ENCODE measurements at regions not wholly inside any gene's neighbourhood (a gene's known extent, or its start where the extent isn't known, plus 50 kb on each side); places are given as distances from the start of the nearest gene placed in this dataset.
A peak's percentile ranks its signal among the peaks of the same experiment; 100 is the strongest.
"Not testable (repeated sequence)": the region's sequence is repeated elsewhere in the genome, so short reads cannot be mapped to it uniquely, and the experiment has no call there.

DNA sequence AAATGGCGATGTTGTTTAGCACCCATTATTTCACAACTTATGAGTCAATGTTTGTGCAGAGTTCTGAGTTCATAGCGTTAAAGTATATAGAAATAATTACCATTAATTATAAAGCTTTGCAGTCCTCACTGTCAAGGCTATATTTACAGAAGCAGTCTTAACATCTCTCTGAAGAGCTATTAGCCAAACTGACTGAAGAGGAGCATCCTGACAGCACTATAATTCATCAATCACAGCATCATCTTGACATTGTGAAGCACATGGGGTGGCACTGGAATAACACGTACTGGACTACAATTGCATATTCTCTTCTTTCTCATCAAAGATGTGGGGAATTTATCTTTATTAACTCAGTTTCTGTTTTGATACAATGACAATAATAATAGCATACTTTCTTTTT lies 260.6 kb upstream of the MME start:
- TF ChIP-seq, protein P1, sequence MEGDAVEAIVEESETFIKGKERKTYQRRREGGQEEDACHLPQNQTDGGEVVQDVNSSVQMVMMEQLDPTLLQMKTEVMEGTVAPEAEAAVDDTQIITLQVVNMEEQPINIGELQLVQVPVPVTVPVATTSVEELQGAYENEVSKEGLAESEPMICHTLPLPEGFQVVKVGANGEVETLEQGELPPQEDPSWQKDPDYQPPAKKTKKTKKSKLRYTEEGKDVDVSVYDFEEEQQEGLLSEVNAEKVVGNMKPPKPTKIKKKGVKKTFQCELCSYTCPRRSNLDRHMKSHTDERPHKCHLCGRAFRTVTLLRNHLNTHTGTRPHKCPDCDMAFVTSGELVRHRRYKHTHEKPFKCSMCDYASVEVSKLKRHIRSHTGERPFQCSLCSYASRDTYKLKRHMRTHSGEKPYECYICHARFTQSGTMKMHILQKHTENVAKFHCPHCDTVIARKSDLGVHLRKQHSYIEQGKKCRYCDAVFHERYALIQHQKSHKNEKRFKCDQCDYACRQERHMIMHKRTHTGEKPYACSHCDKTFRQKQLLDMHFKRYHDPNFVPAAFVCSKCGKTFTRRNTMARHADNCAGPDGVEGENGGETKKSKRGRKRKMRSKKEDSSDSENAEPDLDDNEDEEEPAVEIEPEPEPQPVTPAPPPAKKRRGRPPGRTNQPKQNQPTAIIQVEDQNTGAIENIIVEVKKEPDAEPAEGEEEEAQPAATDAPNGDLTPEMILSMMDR (IDR thresholded peaks at IDR 0.05; ENCODE audit: insufficient read depth, low read depth, low read length, missing control alignments) = no peak
- H3K4me3 ChIP-seq (ENCODE audit: low read length) = no peak overlapping the region
- no peak for DNase-seq (ENCODE audit: low read depth)

DNA sequence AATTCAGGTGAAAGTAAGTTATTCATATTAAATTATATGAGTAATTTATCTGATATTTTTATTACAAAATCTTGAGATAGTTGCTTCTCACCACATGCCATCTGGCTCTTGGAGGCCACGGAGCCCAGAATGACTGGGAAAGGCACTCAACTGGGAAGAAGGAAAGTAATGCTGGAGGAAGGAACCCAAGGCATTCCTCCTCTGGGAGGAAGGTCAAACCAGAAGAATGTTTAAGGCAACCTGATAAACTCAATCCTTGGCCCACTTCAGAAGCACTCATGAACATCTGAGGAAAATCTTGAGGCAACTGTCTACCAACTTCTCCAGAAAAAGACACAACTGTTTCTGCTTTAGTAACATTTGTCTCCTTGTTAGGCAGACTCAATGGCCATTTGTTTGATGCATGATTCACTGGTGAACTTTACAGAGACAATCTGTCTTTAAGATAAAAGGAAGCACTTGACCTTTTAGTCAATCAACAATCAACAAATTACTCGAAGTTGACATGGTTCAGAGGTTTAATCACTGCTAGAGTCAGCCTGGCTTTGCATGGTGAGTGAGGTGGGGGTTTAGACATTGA lies 261.4 kb upstream of the MME start:
- no peak overlapping the region for H3K4me3 ChIP-seq (ENCODE audit: low read length)
- no peak for DNase-seq (ENCODE audit: low read depth)
- TF ChIP-seq, protein P1 (IDR thresholded peaks at IDR 0.05; ENCODE audit: insufficient read depth, low read depth, low read length, missing control alignments) = no peak

DNA sequence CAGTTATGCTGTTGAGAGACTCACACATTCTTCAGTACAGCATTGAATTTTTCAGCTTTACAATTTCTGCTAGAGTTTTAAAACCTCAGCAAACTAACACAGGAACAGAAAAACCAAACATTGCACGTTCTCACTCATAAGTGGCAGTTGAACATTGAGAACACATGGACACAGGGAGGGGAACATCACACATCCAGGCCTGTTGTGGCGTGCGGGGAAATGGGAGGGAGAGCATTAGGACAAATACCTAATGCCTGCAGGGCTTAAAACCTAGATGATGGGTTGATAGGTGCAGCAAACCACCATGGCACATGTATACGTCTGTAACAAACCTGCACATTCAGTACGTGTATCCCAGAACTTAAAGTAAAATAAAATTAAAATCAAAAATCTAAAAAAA lies 270.1 kb upstream of the MME start:
- not testable (repeated sequence) for H3K4me3 ChIP-seq (ENCODE audit: low read length)
- DNase-seq (ENCODE audit: low read depth) = peak; percentile 57

DNA sequence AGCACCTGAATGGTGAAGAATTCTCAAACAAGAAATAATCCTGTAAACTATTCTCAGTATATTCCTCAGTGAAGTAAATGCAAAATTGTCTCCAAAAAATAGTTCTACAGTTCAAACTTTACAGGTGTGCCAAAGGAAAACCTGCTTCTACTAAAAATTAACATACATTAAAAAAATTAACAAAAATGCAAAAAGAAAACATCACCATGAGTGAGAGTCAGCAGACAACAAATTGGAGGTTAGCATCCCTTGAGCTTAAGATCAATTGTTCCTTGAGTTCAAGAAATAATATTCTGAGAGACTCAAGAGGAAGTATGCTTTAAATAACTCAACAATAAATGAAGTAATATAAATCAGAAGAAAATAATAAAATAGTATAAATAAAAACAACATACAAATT lies 278.4 kb upstream of the MME start:
- TF ChIP-seq, protein P1 (IDR thresholded peaks at IDR 0.05; ENCODE audit: insufficient read depth, low read depth, low read length, missing control alignments) = no peak
- DNase-seq (ENCODE audit: low read depth) = no peak
- no peak overlapping the region for H3K4me3 ChIP-seq (ENCODE audit: low read length)

DNA sequence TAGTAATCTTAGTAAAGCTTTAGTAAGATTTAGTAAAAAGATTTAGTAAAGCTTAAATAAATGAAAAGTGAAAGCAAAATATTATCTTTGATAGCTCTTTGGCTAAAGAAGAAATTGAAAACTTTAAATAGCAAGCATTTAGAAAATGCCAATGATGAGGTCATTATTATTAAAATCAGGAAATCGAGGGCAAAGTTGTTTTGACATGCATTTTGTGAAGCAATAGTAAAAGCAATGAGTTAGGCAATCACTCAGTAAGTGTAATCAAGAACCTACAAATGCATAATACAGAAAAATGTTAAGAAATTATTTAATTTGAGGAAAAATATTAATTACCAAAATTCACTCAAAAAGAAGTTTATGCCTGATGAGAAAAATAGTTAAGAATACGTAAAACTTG lies 280.3 kb upstream of the MME start:
- TF ChIP-seq, protein P1 (IDR thresholded peaks at IDR 0.05; ENCODE audit: insufficient read depth, low read depth, low read length, missing control alignments) = no peak
- DNase-seq (ENCODE audit: low read depth) = peak; percentile 61
- H3K4me3 ChIP-seq (ENCODE audit: low read length) = no peak overlapping the region

DNA sequence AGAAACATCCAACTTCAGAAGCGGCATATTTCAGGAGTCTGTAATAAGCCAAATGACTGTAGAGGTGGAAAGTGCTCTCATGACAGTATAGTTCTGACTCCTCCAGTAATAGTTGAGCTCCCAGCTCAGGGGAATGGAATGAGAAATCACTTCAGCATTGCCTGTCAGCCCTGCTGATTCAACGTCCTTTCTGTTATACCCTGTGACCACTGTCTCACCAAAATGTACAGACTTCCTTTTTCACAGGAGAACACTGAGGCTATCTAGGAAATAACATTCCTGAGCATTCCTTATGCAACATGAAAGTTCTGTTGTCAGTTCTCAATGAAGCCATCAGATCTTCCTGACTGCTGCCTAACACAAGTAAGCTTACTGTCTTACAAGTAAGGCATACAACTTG lies 284.5 kb upstream of the MME start:
- peak; percentile 97 for DNase-seq (ENCODE audit: low read depth)
- H3K4me3 ChIP-seq (ENCODE audit: low read length) = no peak overlapping the region
- TF ChIP-seq, protein P1 (IDR thresholded peaks at IDR 0.05; ENCODE audit: insufficient read depth, low read depth, low read length, missing control alignments) = no peak

DNA sequence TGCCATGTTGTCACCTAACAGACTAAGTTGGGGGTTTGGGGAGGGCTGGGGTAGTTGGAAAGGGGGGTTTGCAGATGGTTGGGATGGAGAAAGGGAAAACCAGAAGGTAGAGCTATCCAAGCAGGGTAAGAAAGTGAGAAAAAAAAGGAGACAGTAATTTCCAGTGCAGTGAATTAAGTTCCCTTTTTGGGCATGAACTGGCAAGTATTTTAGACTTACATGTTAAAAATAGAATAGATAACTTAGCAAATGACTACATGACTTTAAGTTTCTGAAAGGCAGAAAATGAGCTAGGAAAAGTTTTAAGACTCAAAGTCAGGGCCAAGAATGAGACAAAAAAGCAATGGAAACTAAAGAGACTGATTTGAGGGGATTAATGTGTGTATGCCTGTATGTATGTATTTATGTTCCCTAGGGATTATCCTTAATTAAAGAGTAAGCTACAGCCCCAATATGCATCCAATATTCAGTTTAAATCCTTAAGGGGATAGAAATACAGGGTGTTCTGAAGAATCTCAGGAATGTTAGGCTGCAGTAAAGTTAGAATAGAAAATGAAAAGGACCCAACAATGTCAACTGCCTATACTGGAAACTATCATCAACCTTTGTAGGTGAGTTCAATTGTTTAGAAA lies 285.2 kb upstream of the MME start:
- TF ChIP-seq, protein P1 (IDR thresholded peaks at IDR 0.05; ENCODE audit: insufficient read depth, low read depth, low read length, missing control alignments) = no peak
- DNase-seq (ENCODE audit: low read depth) = no peak
- H3K4me3 ChIP-seq (ENCODE audit: low read length) = no peak overlapping the region

Measured in epithelial cell of esophagus (primary cell).